RPMI8226 (cell line): ENCODE measurements at regions not wholly inside any gene's neighbourhood (a gene's known extent, or its start where the extent isn't known, plus 50 kb on each side); places are given as distances from the start of the nearest gene placed in this dataset.

Source experiments
- DNase-seq: peaks from one replicate; pipeline ENCODE4 v3.0.0-alpha.2; 2015

GRCh38 chr16:49075709-49076108, 205.9 kb downstream of the CBLN1 start:
- no peak for DNase-seq

- no peak for DNase-seq
Measured at GRCh38 chr16:49068224-49068623, 213.4 kb downstream of the CBLN1 start.

GRCh38 chr16:49067776-49068175, 213.9 kb downstream of the CBLN1 start:
- DNase-seq = no peak

- no peak for DNase-seq
Measured at GRCh38 chr16:49061137-49061714, 220.4 kb downstream of the CBLN1 start.

GRCh38 chr16:49060728-49061127, 220.9 kb downstream of the CBLN1 start:
- no peak for DNase-seq

- DNase-seq = no peak
Measured at GRCh38 chr16:49058382-49058781, 223.3 kb downstream of the CBLN1 start.

GRCh38 chr16:49057936-49058335, 223.7 kb downstream of the CBLN1 start:
- DNase-seq = no peak

GRCh38 chr16:49057391-49057790, 224.2 kb downstream of the CBLN1 start:
- no peak for DNase-seq

GRCh38 chr16:49056546-49056945, 225.1 kb downstream of the CBLN1 start:
- no peak for DNase-seq

- no peak for DNase-seq
Measured at GRCh38 chr16:49055824-49056545, 225.7 kb downstream of the CBLN1 start.

GRCh38 chr16:49055291-49055690, 226.3 kb downstream of the CBLN1 start:
- no peak for DNase-seq

GRCh38 chr16:49054606-49055005, 227.0 kb downstream of the CBLN1 start:
- DNase-seq = no peak

GRCh38 chr16:49052846-49053245, 228.8 kb downstream of the CBLN1 start:
- no peak for DNase-seq

GRCh38 chr16:49051576-49051975, 230.1 kb downstream of the CBLN1 start:
- DNase-seq = no peak

GRCh38 chr16:49050607-49051006, 231.0 kb downstream of the CBLN1 start:
- no peak for DNase-seq

GRCh38 chr16:49049644-49050043, 232.0 kb downstream of the CBLN1 start:
- no peak for DNase-seq

GRCh38 chr16:49049191-49049590, 232.4 kb downstream of the CBLN1 start:
- no peak for DNase-seq

GRCh38 chr16:49048557-49048956, 233.1 kb downstream of the CBLN1 start:
- no peak for DNase-seq

- DNase-seq = no peak
Measured at GRCh38 chr16:49036126-49036525, 245.5 kb downstream of the CBLN1 start.

GRCh38 chr16:49027420-49027819, 254.2 kb downstream of the CBLN1 start:
- no peak for DNase-seq

GRCh38 chr16:49026566-49027181, 255.0 kb downstream of the CBLN1 start:
- DNase-seq = no peak

- no peak for DNase-seq
Measured at GRCh38 chr16:49024896-49025295, 256.7 kb downstream of the CBLN1 start.

GRCh38 chr16:49024016-49024415, 257.6 kb downstream of the CBLN1 start:
- no peak for DNase-seq

- no peak for DNase-seq
Measured at GRCh38 chr16:49023050-49023449, 258.6 kb downstream of the CBLN1 start.
